H1 (cell line): ENCODE measurements at regions not wholly inside any gene's neighbourhood (a gene's known extent, or its start where the extent isn't known, plus 50 kb on each side); places are given as distances from the start of the nearest gene placed in this dataset.

Experiments used
- CTCF ChIA-PET: fragments of 300-600 bp; sonication (Branson Sonifier 250); formaldehyde crosslinking; loops from one replicate; lab custom pipeline; 2021; ENCODE audit not compliant: partially characterized antibody; lab: Charles Lee
- POLR2A ChIA-PET: fragments of 300-600 bp; sonication (Branson Sonifier 250); formaldehyde crosslinking; loops from one replicate; lab custom pipeline; 2021; ENCODE audit warnings: inconsistent platforms; ENCODE audit not compliant: partially characterized antibody; lab: Charles Lee
- DNase-seq, 2 experiments: peaks; one replicate each; pipeline versions ENCODE4 v3.0.0 to v3.0.0-alpha.2; 2010 to 2022; ENCODE audit warnings: low spot score in 2 of 2, low read depth in 1 of 2, mixed read lengths in 1 of 2
- FAIRE-seq: peaks from 2 replicates; lab custom pipeline; 2011; peaks lifted over from hg19 to GRCh38; lab: Jason Lieb, UNC
- H2AFZ ChIP-seq: 2 replicates; pipeline ENCODE4 v1.8.1; 2012; ENCODE audit warnings: low read length, inconsistent platforms
- H2AK5ac ChIP-seq: 2 replicates; pipeline ENCODE4 v1.6.1; 2013; ENCODE audit warnings: low read depth, low read length
- H2BK120ac ChIP-seq: replicated peaks from 2 replicates; pipeline ENCODE3; 2013; ENCODE audit warnings: low read depth, low read length, inconsistent platforms
- H2BK12ac ChIP-seq: 2 replicates; pipeline ENCODE4 v1.6.1; 2013; ENCODE audit warnings: low read depth, low read length
- H2BK15ac ChIP-seq: 2 replicates; pipeline ENCODE4 v1.6.1; 2013; ENCODE audit warnings: low read length
- H2BK20ac ChIP-seq: 2 replicates; pipeline ENCODE4 v1.6.1; 2013; ENCODE audit warnings: low read length
- H2BK5ac ChIP-seq: 2 replicates; pipeline ENCODE4 v1.6.1; 2013; ENCODE audit warnings: low read depth, low read length
- H3K14ac ChIP-seq: 2 replicates; pipeline ENCODE4 v1.6.1; 2013; ENCODE audit warnings: inconsistent platforms; ENCODE audit not compliant: insufficient read length
- H3K18ac ChIP-seq: 2 replicates; pipeline ENCODE4 v1.6.1; 2013; ENCODE audit warnings: low read length; ENCODE audit errors: extremely low read depth
- H3K23ac ChIP-seq: 2 replicates; pipeline ENCODE4 v1.6.1; 2013; ENCODE audit warnings: inconsistent platforms; ENCODE audit not compliant: insufficient read length
- H3K23me2 ChIP-seq: 2 replicates; pipeline ENCODE4 v1.6.1; 2013; ENCODE audit warnings: low read depth, low read length
- H3K27ac ChIP-seq: 2 replicates; pipeline ENCODE4 v1.6.1; 2011; ENCODE audit warnings: low read depth, low read length, inconsistent platforms
- H3K27me3 ChIP-seq, 4 experiments: replicated peaks in 1 of 4; 1 replicate in 1 of 4; 2 replicates in 3 of 4; pipeline versions ENCODE4 v1.6.1 to v1.8.1; 2011 to 2013; ENCODE audit warnings: low read length in 3 of 4, mild to moderate bottlenecking in 3 of 4, inconsistent platforms in 2 of 4, mixed read lengths in 2 of 4, moderate library complexity in 1 of 4; ENCODE audit not compliant: control insufficient read depth in 3 of 4, insufficient read depth in 3 of 4; ENCODE audit errors: extremely low read depth in 1 of 4
- H3K36me3 ChIP-seq, 4 experiments: 2 replicates each; pipeline versions ENCODE4 v1.6.1 to v1.8.1; 2011 to 2013; ENCODE audit warnings: mild to moderate bottlenecking in 4 of 4, low read length in 3 of 4, moderate library complexity in 2 of 4, control low read depth in 1 of 4, inconsistent platforms in 1 of 4; ENCODE audit not compliant: insufficient read depth in 4 of 4, control insufficient read depth in 2 of 4
- H3K4ac ChIP-seq: replicated peaks from 2 replicates; pipeline ENCODE3; 2013; ENCODE audit warnings: low read length, low read depth, mixed read lengths, inconsistent platforms; ENCODE audit not compliant: insufficient read length
- H3K4me1 ChIP-seq, 4 experiments: replicated peaks in 1 of 4; 1 replicate in 1 of 4; 2 replicates in 3 of 4; pipeline versions ENCODE4 v1.6.1 to v1.8.1; 2011 to 2013; ENCODE audit warnings: low read length in 3 of 4, inconsistent platforms in 2 of 4, mixed read lengths in 1 of 4; ENCODE audit not compliant: insufficient read depth in 4 of 4, control insufficient read depth in 3 of 4
- H3K4me2 ChIP-seq, 2 experiments: 2 replicates each; pipeline versions ENCODE4 v1.6.1 to v1.8.1; 2011 to 2013; ENCODE audit warnings: low read depth in 2 of 2, low read length in 2 of 2, control low read depth in 1 of 2, inconsistent platforms in 1 of 2, mild to moderate bottlenecking in 1 of 2; ENCODE audit not compliant: insufficient read depth in 1 of 2
- H3K4me3 ChIP-seq, 4 experiments: fragments of 200-600, 300-600 bp in 1 of 4; sonication (generic), shearing (Covaris generic), sonication (Bioruptor Twin) in 1 of 4; 2 replicates each; pipeline versions ENCODE4 v1.5.1 to v1.8.1; 2011 to 2016; ENCODE audit warnings: low read length in 4 of 4, low read depth in 3 of 4, control low read depth in 2 of 4, inconsistent platforms in 2 of 4, mild to moderate bottlenecking in 2 of 4, mixed read lengths in 1 of 4, moderate library complexity in 1 of 4; ENCODE audit not compliant: insufficient read depth in 2 of 4; ENCODE audit errors: extremely low read depth in 1 of 4
- H3K56ac ChIP-seq: replicated peaks from 2 replicates; pipeline ENCODE3; 2013; ENCODE audit warnings: low read depth, mild to moderate bottlenecking, mixed read lengths, low read length, inconsistent platforms; ENCODE audit not compliant: insufficient read length
- H3K79me1 ChIP-seq: 2 replicates; pipeline ENCODE4 v1.6.1; 2013; ENCODE audit warnings: low read depth, low read length, control low read depth
- H3K79me2 ChIP-seq, 2 experiments: 2 replicates each; pipeline versions ENCODE4 v1.6.1 to v1.8.1; 2012 to 2013; ENCODE audit warnings: low read length in 2 of 2, mild to moderate bottlenecking in 2 of 2, inconsistent platforms in 1 of 2; ENCODE audit not compliant: insufficient read depth in 2 of 2, control insufficient read depth in 1 of 2
- H3K9ac ChIP-seq, 4 experiments: replicated peaks in 1 of 4; 1 replicate in 1 of 4; 2 replicates in 3 of 4; pipeline versions ENCODE4 v1.6.1 to v1.8.1; 2011 to 2013; ENCODE audit warnings: low read depth in 3 of 4, low read length in 3 of 4, control low read depth in 2 of 4, mild to moderate bottlenecking in 2 of 4, moderate library complexity in 2 of 4, inconsistent platforms in 1 of 4; ENCODE audit errors: extremely low read depth in 1 of 4
- H3K9me3 ChIP-seq, 2 experiments: 2 replicates each; pipeline versions ENCODE4 v1.6.1 to v1.8.1; 2012 to 2013; ENCODE audit warnings: mild to moderate bottlenecking in 2 of 2, moderate library complexity in 2 of 2, control low read depth in 1 of 2, inconsistent platforms in 1 of 2, low read depth in 1 of 2, low read length in 1 of 2, mixed read lengths in 1 of 2; ENCODE audit not compliant: insufficient read depth in 2 of 2
- H4K20me1 ChIP-seq, 2 experiments: replicated peaks in 1 of 2; 2 replicates each; pipeline versions ENCODE3 to v1.8.1; 2011 to 2013; ENCODE audit warnings: inconsistent platforms in 2 of 2, low read length in 2 of 2, mild to moderate bottlenecking in 1 of 2; ENCODE audit not compliant: insufficient read depth in 2 of 2, control insufficient read depth in 1 of 2
- H4K5ac ChIP-seq: 2 replicates; pipeline ENCODE4 v1.6.1; 2013; ENCODE audit warnings: low read length, low read depth, mixed read lengths, inconsistent platforms; ENCODE audit not compliant: insufficient read length
- H4K8ac ChIP-seq: 2 replicates; pipeline ENCODE4 v1.8.0; 2013; ENCODE audit warnings: mild to moderate bottlenecking, moderate library complexity, low read length, inconsistent platforms; ENCODE audit not compliant: insufficient read depth; ENCODE audit errors: extremely low read depth
- H4K91ac ChIP-seq: replicated peaks from 2 replicates; pipeline ENCODE3; 2013; ENCODE audit warnings: low read length, mixed read lengths, inconsistent platforms; ENCODE audit not compliant: insufficient read length
- CBX8 ChIP-seq: fragments of 300-800, 300-1000 bp; sonication (generic); IDR thresholded peaks from 2 replicates; pipeline ENCODE4 v1.7.1; 2016; ENCODE audit warnings: low read depth, low read length, borderline replicate concordance
- CTCF ChIP-seq, 3 experiments: IDR thresholded peaks; 1 replicate in 2 of 3; 2 replicates in 1 of 3; pipeline versions ENCODE4 v1.5.1 to v1.6.1; 2011; ENCODE audit warnings: low read length in 3 of 3, mild to moderate bottlenecking in 3 of 3, inconsistent platforms in 2 of 3, low read depth in 1 of 3, moderate library complexity in 1 of 3; ENCODE audit not compliant: insufficient read depth in 1 of 3; ENCODE audit errors: control extremely low read depth in 1 of 3
- HDAC6 ChIP-seq: IDR thresholded peaks from one replicate; pipeline ENCODE4 v1.7.1; 2012; ENCODE audit warnings: low read depth, mild to moderate bottlenecking, inconsistent platforms, low read length, moderate library complexity
- KDM1A ChIP-seq: fragments of 200-600, 300-600 bp; sonication (generic); IDR thresholded peaks from 2 replicates; pipeline ENCODE4 v1.7.1; 2016; ENCODE audit warnings: mild to moderate bottlenecking, low read length, borderline replicate concordance
- KDM5A ChIP-seq: fragments of 200-600 bp; IDR thresholded peaks from 2 replicates; pipeline ENCODE4 v1.7.1; 2012; ENCODE audit warnings: mild to moderate bottlenecking, low read length, inconsistent platforms, mixed read lengths
- NANOG ChIP-seq: IDR thresholded peaks from 2 replicates; pipeline ENCODE4 v1.6.1; 2011; ENCODE audit warnings: low read length, low read depth, mild to moderate bottlenecking, inconsistent platforms; ENCODE audit not compliant: insufficient read depth, poor library complexity, severe bottlenecking
- TBP ChIP-seq: IDR thresholded peaks from 2 replicates; pipeline ENCODE4 v1.6.1; 2011; ENCODE audit warnings: low read depth, low read length, improper control_type of control experiment
- WGBS, 2 experiments: shearing (Covaris generic) in 1 of 2; methylation state at CpG; one replicate each; pipeline versions ENCODE4 v1.1.6 to v1.1.7; 2013 to 2015; ENCODE audit warnings: low lambda C conversion rate in 2 of 2, mixed read lengths in 2 of 2, inconsistent platforms in 1 of 2, low coverage in 1 of 2, missing lambda C conversion rate in 1 of 2; ENCODE audit not compliant: insufficient replicate concordance in 2 of 2, insufficient coverage in 1 of 2, insufficient read length in 1 of 2; ENCODE audit errors: extremely low coverage in 1 of 2, missing lambda C conversion rate in 1 of 2; 5-methylcytosine and 5-hydroxymethylcytosine counted together

DNA sequence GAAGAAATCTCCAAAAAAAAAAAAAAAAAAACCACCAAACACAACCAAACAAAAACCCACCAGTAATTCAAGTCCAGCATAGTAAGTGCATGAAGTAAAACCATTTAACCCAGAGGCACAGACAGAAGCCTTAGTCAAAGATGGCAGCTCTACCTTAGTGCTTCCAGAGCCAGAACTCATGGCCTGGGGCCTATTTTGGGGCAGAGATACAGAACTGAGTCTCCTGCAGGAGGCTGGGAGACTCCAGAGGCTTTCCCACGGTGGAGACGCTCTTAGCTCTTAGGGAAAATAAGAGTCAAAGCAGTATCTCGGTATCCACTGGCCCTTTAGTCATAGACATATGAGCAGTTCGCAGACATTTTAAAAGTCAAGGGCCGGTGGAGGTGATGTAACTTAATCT is 129.5 kb downstream of the GPX5 start:
- H2BK12ac ChIP-seq: no peak overlapping the region
- no peak overlapping the region for H3K18ac ChIP-seq
- no peak for DNase-seq
- H3K56ac ChIP-seq: no peak overlapping the region
- TF ChIP-seq CBX8 (no peak), KDM5A (no peak), HDAC6 (no peak), TBP (no peak), CTCF (IDR thresholded peaks at IDR 0.05; ENCODE audit: control extremely low read depth in 1 of 3, insufficient read depth in 1 of 3, low read depth in 1 of 3, low read length in 3 of 3) (no peak), NANOG (no peak), KDM1A (no peak)
- TF ChIP-seq, all 59 proteins: peak for 0
- no peak overlapping the region for H2AK5ac ChIP-seq
- CTCF ChIA-PET: interaction anchor here (0.8 to 1.9 kb wide), 3 partner anchors 14 to 299 kb away, joined by 3 to 6 read pairs (median 4); no protein-coding TSS in a partner anchor
- no peaks in the 10 kb centered on the region for H3K36me3 ChIP-seq
- H2BK5ac ChIP-seq: no peak overlapping the region
- no peak overlapping the region for H2BK120ac ChIP-seq
- H3K9me3 ChIP-seq: no peaks in the 10 kb centered on the region
- FAIRE-seq: no peak
- no peak overlapping the region for H3K9ac ChIP-seq
- H3K4ac ChIP-seq: no peak overlapping the region
- no peak overlapping the region for H3K27ac ChIP-seq
- H4K8ac ChIP-seq: no peak overlapping the region
- H3K79me2 ChIP-seq: no peaks in the 10 kb centered on the region
- H3K4me3 ChIP-seq: no peak overlapping the region
- H2BK15ac ChIP-seq: no peak overlapping the region
- WGBS, 2 experiments: 90% methylated on average over 5 of the region's 5 CpGs; no CpG with 5 or more reads in 1 of the 2 experiments
- H3K79me1 ChIP-seq: no peaks in the 10 kb centered on the region
- no peak overlapping the region for H4K91ac ChIP-seq
- no peak overlapping the region for H4K5ac ChIP-seq
- H3K4me1 ChIP-seq: no peaks in the 10 kb centered on the region
- no peak overlapping the region for H3K23ac ChIP-seq
- H2AFZ ChIP-seq: no peak overlapping the region
- H3K27me3 ChIP-seq: peaks cover 0 to 5% (median 2%) of the 10 kb centered on the region in 4 experiments; a peak in 4 of 7 replicates
- POLR2A ChIA-PET: no interaction called here
- no peaks in the 10 kb centered on the region for H4K20me1 ChIP-seq
- H3K14ac ChIP-seq: no peak overlapping the region
- no peak overlapping the region for H3K4me2 ChIP-seq
- H3K23me2 ChIP-seq: peaks cover 10% of the 10 kb centered on the region; the same call in 1 of the 2 replicates
- H2BK20ac ChIP-seq: no peak overlapping the region
